SK-N-SH (cell line): ENCODE measurements at regions not wholly inside any gene's neighbourhood (a gene's known extent, or its start where the extent isn't known, plus 50 kb on each side); places are given as distances from the start of the nearest gene placed in this dataset.

Source experiments
- CHD2 ChIP-seq: fragments of 150-350 bp; IDR thresholded peaks from 2 replicates; pipeline ENCODE4 v1.6.1; 2018; ENCODE audit warnings: low read length; ENCODE audit not compliant: partially characterized antibody
- EP300 ChIP-seq, 2 experiments: IDR thresholded peaks; 2 replicates each; pipeline versions ENCODE4 v1.4.0 to v1.6.1; 2012; ENCODE audit warnings: borderline replicate concordance in 1 of 2, low read depth in 1 of 2, low read length in 1 of 2
- FOXJ3 ChIP-seq: sonication (generic); formaldehyde crosslinking; IDR thresholded peaks from 2 replicates; pipeline ENCODE4 v1.5.1; 2020; ENCODE audit warnings: mild to moderate bottlenecking, missing genetic modification reagents
- FOXM1 ChIP-seq: IDR thresholded peaks from 2 replicates; pipeline ENCODE4 v1.4.0; 2012; ENCODE audit warnings: low read depth, mild to moderate bottlenecking
- RAD21 ChIP-seq: IDR thresholded peaks from 2 replicates; pipeline ENCODE4 v1.6.1; 2012; ENCODE audit warnings: mild to moderate bottlenecking, low read length
- RCOR1 ChIP-seq: fragments of 150-350 bp; IDR thresholded peaks from 2 replicates; pipeline ENCODE4 v1.6.1; 2017; ENCODE audit warnings: antibody characterized with exemption, low read length
- SMC3 ChIP-seq: IDR thresholded peaks from 2 replicates; pipeline ENCODE4 v1.6.1; 2012; ENCODE audit warnings: low read depth, low read length, improper control_type of control experiment
- TEAD4 ChIP-seq: IDR thresholded peaks from 2 replicates; pipeline ENCODE4 v1.4.0; 2012; ENCODE audit warnings: mild to moderate bottlenecking, borderline replicate concordance; ENCODE audit not compliant: insufficient read depth
- TF ChIP-seq, protein P1 (sequence below): fragments of 200-600 bp; sonication (generic); IDR thresholded peaks from 2 replicates; pipeline ENCODE4 v1.6.1; 2017; ENCODE audit warnings: antibody characterized with exemption, mild to moderate bottlenecking, moderate library complexity
- TF ChIP-seq, protein P2 (sequence below): fragments of 150-350 bp; IDR thresholded peaks from 2 replicates; pipeline ENCODE4 v1.6.1; 2017; ENCODE audit warnings: antibody characterized with exemption, low read length, low read depth, borderline replicate concordance
- TF ChIP-seq, protein P3 (sequence below): IDR thresholded peaks from 2 replicates; pipeline ENCODE4 v1.6.1; 2012; ENCODE audit warnings: mild to moderate bottlenecking, low read depth, low read length, moderate library complexity
- TF ChIP-seq, protein P4 (sequence below): IDR thresholded peaks from 2 replicates; pipeline ENCODE4 v1.4.0; 2012; ENCODE audit warnings: low read depth

DNA sequence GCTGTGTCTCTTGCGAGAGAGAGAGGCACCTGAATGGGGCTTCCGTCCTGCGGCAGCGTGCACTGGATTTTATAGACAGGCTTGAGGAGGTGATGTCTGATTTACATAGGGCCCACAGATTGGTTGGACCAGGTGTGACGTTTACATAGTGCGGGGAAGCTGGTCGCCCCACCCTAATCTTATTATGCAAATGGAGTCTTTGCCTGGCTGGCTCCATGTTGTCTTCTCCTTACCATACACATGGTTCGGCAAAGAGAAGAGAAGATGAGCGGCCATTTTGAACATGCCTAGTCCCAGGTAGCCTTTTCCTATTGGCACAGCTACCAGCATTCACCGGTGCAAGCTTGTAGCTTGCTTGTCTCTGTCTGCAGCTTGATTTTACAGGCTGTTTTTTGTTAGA is 238.5 kb upstream of the GALNT17 start:
- TF ChIP-seq, protein P1, sequence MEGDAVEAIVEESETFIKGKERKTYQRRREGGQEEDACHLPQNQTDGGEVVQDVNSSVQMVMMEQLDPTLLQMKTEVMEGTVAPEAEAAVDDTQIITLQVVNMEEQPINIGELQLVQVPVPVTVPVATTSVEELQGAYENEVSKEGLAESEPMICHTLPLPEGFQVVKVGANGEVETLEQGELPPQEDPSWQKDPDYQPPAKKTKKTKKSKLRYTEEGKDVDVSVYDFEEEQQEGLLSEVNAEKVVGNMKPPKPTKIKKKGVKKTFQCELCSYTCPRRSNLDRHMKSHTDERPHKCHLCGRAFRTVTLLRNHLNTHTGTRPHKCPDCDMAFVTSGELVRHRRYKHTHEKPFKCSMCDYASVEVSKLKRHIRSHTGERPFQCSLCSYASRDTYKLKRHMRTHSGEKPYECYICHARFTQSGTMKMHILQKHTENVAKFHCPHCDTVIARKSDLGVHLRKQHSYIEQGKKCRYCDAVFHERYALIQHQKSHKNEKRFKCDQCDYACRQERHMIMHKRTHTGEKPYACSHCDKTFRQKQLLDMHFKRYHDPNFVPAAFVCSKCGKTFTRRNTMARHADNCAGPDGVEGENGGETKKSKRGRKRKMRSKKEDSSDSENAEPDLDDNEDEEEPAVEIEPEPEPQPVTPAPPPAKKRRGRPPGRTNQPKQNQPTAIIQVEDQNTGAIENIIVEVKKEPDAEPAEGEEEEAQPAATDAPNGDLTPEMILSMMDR: no peak
- TF ChIP-seq RCOR1 (no peak), CHD2 (no peak), SMC3 (no peak), FOXJ3 (CRISPR knock-in tag) (no peak), FOXM1 (no peak), EP300 (IDR thresholded peaks at IDR 0.05; ENCODE audit: borderline replicate concordance in 1 of 2, low read depth in 1 of 2, low read length in 1 of 2) (no peak), TEAD4 (no peak), RAD21 (no peak)
- TF ChIP-seq, protein P2, sequence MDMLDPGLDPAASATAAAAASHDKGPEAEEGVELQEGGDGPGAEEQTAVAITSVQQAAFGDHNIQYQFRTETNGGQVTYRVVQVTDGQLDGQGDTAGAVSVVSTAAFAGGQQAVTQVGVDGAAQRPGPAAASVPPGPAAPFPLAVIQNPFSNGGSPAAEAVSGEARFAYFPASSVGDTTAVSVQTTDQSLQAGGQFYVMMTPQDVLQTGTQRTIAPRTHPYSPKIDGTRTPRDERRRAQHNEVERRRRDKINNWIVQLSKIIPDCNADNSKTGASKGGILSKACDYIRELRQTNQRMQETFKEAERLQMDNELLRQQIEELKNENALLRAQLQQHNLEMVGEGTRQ: no peak
- TF ChIP-seq, protein P3, sequence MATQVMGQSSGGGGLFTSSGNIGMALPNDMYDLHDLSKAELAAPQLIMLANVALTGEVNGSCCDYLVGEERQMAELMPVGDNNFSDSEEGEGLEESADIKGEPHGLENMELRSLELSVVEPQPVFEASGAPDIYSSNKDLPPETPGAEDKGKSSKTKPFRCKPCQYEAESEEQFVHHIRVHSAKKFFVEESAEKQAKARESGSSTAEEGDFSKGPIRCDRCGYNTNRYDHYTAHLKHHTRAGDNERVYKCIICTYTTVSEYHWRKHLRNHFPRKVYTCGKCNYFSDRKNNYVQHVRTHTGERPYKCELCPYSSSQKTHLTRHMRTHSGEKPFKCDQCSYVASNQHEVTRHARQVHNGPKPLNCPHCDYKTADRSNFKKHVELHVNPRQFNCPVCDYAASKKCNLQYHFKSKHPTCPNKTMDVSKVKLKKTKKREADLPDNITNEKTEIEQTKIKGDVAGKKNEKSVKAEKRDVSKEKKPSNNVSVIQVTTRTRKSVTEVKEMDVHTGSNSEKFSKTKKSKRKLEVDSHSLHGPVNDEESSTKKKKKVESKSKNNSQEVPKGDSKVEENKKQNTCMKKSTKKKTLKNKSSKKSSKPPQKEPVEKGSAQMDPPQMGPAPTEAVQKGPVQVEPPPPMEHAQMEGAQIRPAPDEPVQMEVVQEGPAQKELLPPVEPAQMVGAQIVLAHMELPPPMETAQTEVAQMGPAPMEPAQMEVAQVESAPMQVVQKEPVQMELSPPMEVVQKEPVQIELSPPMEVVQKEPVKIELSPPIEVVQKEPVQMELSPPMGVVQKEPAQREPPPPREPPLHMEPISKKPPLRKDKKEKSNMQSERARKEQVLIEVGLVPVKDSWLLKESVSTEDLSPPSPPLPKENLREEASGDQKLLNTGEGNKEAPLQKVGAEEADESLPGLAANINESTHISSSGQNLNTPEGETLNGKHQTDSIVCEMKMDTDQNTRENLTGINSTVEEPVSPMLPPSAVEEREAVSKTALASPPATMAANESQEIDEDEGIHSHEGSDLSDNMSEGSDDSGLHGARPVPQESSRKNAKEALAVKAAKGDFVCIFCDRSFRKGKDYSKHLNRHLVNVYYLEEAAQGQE: no peak
- TF ChIP-seq, protein P4, sequence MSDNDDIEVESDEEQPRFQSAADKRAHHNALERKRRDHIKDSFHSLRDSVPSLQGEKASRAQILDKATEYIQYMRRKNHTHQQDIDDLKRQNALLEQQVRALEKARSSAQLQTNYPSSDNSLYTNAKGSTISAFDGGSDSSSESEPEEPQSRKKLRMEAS: no peak
